ENCODE measurements at regions not wholly inside any gene's neighbourhood (a gene's known extent, or its start where the extent isn't known, plus 50 kb on each side); places are given as distances from the start of the nearest gene placed in this dataset.

GRCh38 chr1:217373761-217374701 is 256.9 kb downstream of the GPATCH2 start:
- TF ChIP-seq TCF12 (IDR thresholded peaks at IDR 0.05; ENCODE audit: low read depth) (no peak), CREB1 (IDR thresholded peaks at IDR 0.05; ENCODE audit: low read depth) (no peak), NFIC (IDR thresholded peaks at IDR 0.05) (no peak), CEBPB (IDR thresholded peaks at IDR 0.05) (no peak), RAD21 (IDR thresholded peaks at IDR 0.05; ENCODE audit: low read depth) (no peak)

GRCh38 chr1:217372049-217372970 is 258.6 kb downstream of the GPATCH2 start:
- no peak for TF ChIP-seq NFIC (IDR thresholded peaks at IDR 0.05)
- TF ChIP-seq TCF12 (IDR thresholded peaks at IDR 0.05; ENCODE audit: low read depth) = no peak
- no peak for TF ChIP-seq REST (IDR thresholded peaks at IDR 0.05; ENCODE audit: low read depth)
- TF ChIP-seq USF1 (IDR thresholded peaks at IDR 0.05) = no peak
- no peak for TF ChIP-seq TAF1 (IDR thresholded peaks at IDR 0.05; ENCODE audit: low read depth)
- no peak for TF ChIP-seq YY1 (IDR thresholded peaks at IDR 0.05; ENCODE audit: low read depth)
- no peak for TF ChIP-seq MAX (IDR thresholded peaks at IDR 0.05)

GRCh38 chr1:217370757-217371156 is 260.1 kb downstream of the GPATCH2 start:
- TF ChIP-seq MAX (IDR thresholded peaks at IDR 0.05) (no peak), CEBPB (IDR thresholded peaks at IDR 0.05) (no peak), FOXM1 (IDR thresholded peaks at IDR 0.05; ENCODE audit: borderline replicate concordance, low read depth) (no peak), REST (IDR thresholded peaks at IDR 0.05; ENCODE audit: low read depth) (no peak), YY1 (IDR thresholded peaks at IDR 0.05; ENCODE audit: low read depth) (no peak), ZBTB7A (IDR thresholded peaks at IDR 0.05; ENCODE audit: low read depth) (no peak), TEAD4 (IDR thresholded peaks at IDR 0.05) (no peak), CREB1 (IDR thresholded peaks at IDR 0.05; ENCODE audit: low read depth) (no peak), NFIC (IDR thresholded peaks at IDR 0.05) (no peak), RAD21 (IDR thresholded peaks at IDR 0.05; ENCODE audit: low read depth) (no peak), EGR1 (IDR thresholded peaks at IDR 0.05) (no peak), TCF12 (IDR thresholded peaks at IDR 0.05; ENCODE audit: low read depth) (no peak), TAF1 (IDR thresholded peaks at IDR 0.05; ENCODE audit: low read depth) (no peak)

- TF ChIP-seq NFIC (IDR thresholded peaks at IDR 0.05) (no peak), EGR1 (IDR thresholded peaks at IDR 0.05) (no peak), CEBPB (IDR thresholded peaks at IDR 0.05) (no peak), ZBTB7A (IDR thresholded peaks at IDR 0.05; ENCODE audit: low read depth) (no peak), FOXM1 (IDR thresholded peaks at IDR 0.05; ENCODE audit: borderline replicate concordance, low read depth) (no peak), TCF12 (IDR thresholded peaks at IDR 0.05; ENCODE audit: low read depth) (no peak), EP300 (IDR thresholded peaks at IDR 0.05; ENCODE audit: borderline replicate concordance) (no peak), YY1 (IDR thresholded peaks at IDR 0.05; ENCODE audit: low read depth) (no peak), TAF1 (IDR thresholded peaks at IDR 0.05; ENCODE audit: low read depth) (no peak), MAX (IDR thresholded peaks at IDR 0.05) (no peak), RAD21 (IDR thresholded peaks at IDR 0.05; ENCODE audit: low read depth) (no peak), REST (IDR thresholded peaks at IDR 0.05; ENCODE audit: low read depth) (no peak), CREB1 (IDR thresholded peaks at IDR 0.05; ENCODE audit: low read depth) (no peak), USF1 (IDR thresholded peaks at IDR 0.05) (no peak), TEAD4 (IDR thresholded peaks at IDR 0.05) (no peak)
These were observed 260.8 kb downstream of the GPATCH2 start for GRCh38 chr1:217369996-217370551.
